ENCODE measurements at regions not wholly inside any gene's neighbourhood (a gene's known extent, or its start where the extent isn't known, plus 50 kb on each side); places are given as distances from the start of the nearest gene placed in this dataset.

- Histone ChIP-seq H3K4me1 (ENCODE audit: control insufficient read depth, insufficient read depth, low read length) (peaks cover 10% of the 10 kb centered on the region), H2AK5ac (ENCODE audit: low read depth, low read length) (no peak overlapping the region), H4K5ac (ENCODE audit: low read depth, low read length) (no peak overlapping the region), H3K4me2 (ENCODE audit: low read depth, low read length) (peak overlapping the region; percentile 60), H4K20me1 (ENCODE audit: insufficient read depth, low read length) (no peaks in the 10 kb centered on the region), H4K8ac (ENCODE audit: low read depth in 2 of 2, low read length in 2 of 2) (peak overlapping the region in 1 of 2 experiments; percentile 43; a peak in 2 of 4 replicates), H3K27me3 (ENCODE audit: control insufficient read depth, insufficient read depth, low read length) (no peaks in the 10 kb centered on the region), H3K79me1 (ENCODE audit: low read depth in 1 of 2, low read length in 2 of 2) (no peaks in the 10 kb centered on the region), H3K27ac (ENCODE audit: insufficient read depth, low read length) (peak overlapping the region; percentile 47; the same call in 1 of the 2 replicates), H2BK5ac (ENCODE audit: low read depth, low read length, poor library complexity, severe bottlenecking) (peak overlapping the region; percentile 86), H3K36me3 (ENCODE audit: control insufficient read depth, insufficient read depth, low read length) (no peaks in the 10 kb centered on the region), H3K14ac (replicated peaks; ENCODE audit: low read depth, low read length) (no peak overlapping the region), H3K23ac (ENCODE audit: low read depth, low read length) (0 out of 2 replicates have a peak overlapping the region, but pooled peaks have one; percentile 43), H4K91ac (ENCODE audit: insufficient read depth, low read depth, low read length) (peak overlapping the region; percentile 48; the same call in 1 of the 2 replicates), H2AK9ac (replicated peaks; ENCODE audit: low read depth, low read length, poor library complexity) (no peak overlapping the region), H3K9me3 (ENCODE audit: control insufficient read depth, insufficient read depth, low read length) (no peaks in the 10 kb centered on the region), H3K18ac (ENCODE audit: low read depth, low read length) (peak overlapping the region; percentile 81), H2BK20ac (ENCODE audit: low read depth, low read length) (peak overlapping the region; percentile 75; the same call in 1 of the 2 replicates), H3K4me3 (ENCODE audit: insufficient read depth, low read depth, low read length) (no peak overlapping the region), H3K4ac (ENCODE audit: low read depth, low read length) (peak overlapping the region; percentile 54), H2BK120ac (ENCODE audit: low read depth, low read length) (peak overlapping the region; percentile 90), H2AFZ (replicated peaks; ENCODE audit: low read length, poor library complexity) (no peak overlapping the region), H3K9me1 (ENCODE audit: insufficient read depth, low read length) (peaks cover 8% of the 10 kb centered on the region), H3K56ac (ENCODE audit: extremely low read depth, insufficient read depth, low read length) (peak overlapping the region; percentile 42; the same call in 1 of the 2 replicates), H2BK15ac (ENCODE audit: low read depth, low read length) (0 out of 3 replicates have a peak overlapping the region, but pooled peaks have one; percentile 22), H3K9ac (ENCODE audit: low read depth, low read length) (no peak overlapping the region)
- ATAC-seq (ENCODE audit: low read depth) (peak; percentile 81; the same call in 1 of the 2 replicates), DNase-seq (peak; percentile 35)
- intact Hi-C loops (cut with micrococcal nuclease) (no loop called here), dilution Hi-C loops (cut with HindIII; ENCODE audit: low sequenced_read_pairs, unreplicated experiment) (no loop called here), in situ Hi-C loops (cut with MboI; ENCODE audit: low sequenced_read_pairs) (no loop called here)
- TF ChIP-seq RAD21 (IDR thresholded peaks at IDR 0.05; ENCODE audit: low read length) (no peak), BHLHE40 (IDR thresholded peaks at IDR 0.05; ENCODE audit: low read depth, low read length) (no peak), RFX5 (IDR thresholded peaks at IDR 0.05; ENCODE audit: low read depth, low read length) (no peak), MXI1 (IDR thresholded peaks at IDR 0.05; ENCODE audit: borderline replicate concordance, low read depth, low read length) (no peak), MAZ (IDR thresholded peaks at IDR 0.05; ENCODE audit: borderline replicate concordance, low read depth, low read length) (no peak)
- no CpG with 5 or more reads among the region's 1 CpG for WGBS, 2 experiments (ENCODE audit: extremely low coverage in 2 of 2, insufficient read length in 1 of 2)
- BruUV-seq (replicated peaks): no TSS peak
- ChIA-PET POLR2A (ENCODE audit: unreplicated experiment) (no interaction called here), CTCF (interaction anchor here (1.5 kb wide), 1 partner anchor 40 kb away, joined by 5 read pairs; no protein-coding TSS in a partner anchor)
Observed at GRCh38 chr3:168806871-168807270, 711.1 kb upstream of the GOLIM4 start.
